Upper lobe of left lung (tissue), 4 donors: ENCODE measurements at regions not wholly inside any gene's neighbourhood (a gene's known extent, or its start where the extent isn't known, plus 50 kb on each side); places are given as distances from the start of the nearest gene placed in this dataset.

Experiments used
- small RNA-seq, 4 donors: library from RNA; depleted of rRNA; stranded (forward); fragments of <200 nt; gene quantifications; one replicate each; pipeline ENCODE3, GENCODE V24; 2016

Small RNA genes lying in the stretch of these regions (small RNA-seq; reads per million reads assigned to genes)
- 0 reads per million in 4 donors for gene RNU1-146P
